SU-DHL-6 (cell line): ENCODE measurements at regions not wholly inside any gene's neighbourhood (a gene's known extent, or its start where the extent isn't known, plus 50 kb on each side); places are given as distances from the start of the nearest gene placed in this dataset.

Experiments used
- H2AFZ ChIP-seq: fragments of 200-600 bp; sonication (generic); 2 replicates; pipeline ENCODE4 v1.6.1; 2014; ENCODE audit warnings: low read depth, mild to moderate bottlenecking, moderate library complexity, mixed read lengths, antibody characterized with exemption, low read length; ENCODE audit not compliant: severe bottlenecking
- H3F3A ChIP-seq: fragments of 200-600 bp; shearing (Covaris generic); 2 replicates; pipeline ENCODE4 v1.6.0; 2016; ENCODE audit warnings: antibody characterized with exemption, mild to moderate bottlenecking; ENCODE audit not compliant: insufficient read depth
- H3K27ac ChIP-seq: fragments of 200-600 bp; sonication (generic); 2 replicates; pipeline ENCODE4 v1.5.1; 2016; ENCODE audit warnings: low read depth, mild to moderate bottlenecking, low read length, moderate library complexity, mixed read lengths
- H3K27me3 ChIP-seq: fragments of 200-600 bp; sonication (generic), shearing (Covaris generic); 2 replicates; pipeline ENCODE4 v1.6.0; 2014; ENCODE audit warnings: mild to moderate bottlenecking, low read length
- H3K36me3 ChIP-seq: fragments of 200-600 bp; sonication (generic); 2 replicates; pipeline ENCODE4 v1.6.1; 2014; ENCODE audit warnings: mild to moderate bottlenecking, low read length, mixed read lengths
- H3K4me2 ChIP-seq: fragments of 300-600, 200-600 bp; shearing (Covaris generic), sonication (generic); 2 replicates; pipeline ENCODE4 v1.6.0; 2014; ENCODE audit warnings: low read length, low read depth, mild to moderate bottlenecking; ENCODE audit not compliant: poor library complexity, severe bottlenecking
- H3K4me3 ChIP-seq: fragments of 200-600 bp; sonication (generic); 2 replicates; pipeline ENCODE4 v1.5.1; 2014; ENCODE audit warnings: antibody characterized with exemption, low read length, mild to moderate bottlenecking, mixed read lengths; ENCODE audit not compliant: insufficient read depth, poor library complexity, severe bottlenecking
- H3K79me2 ChIP-seq: fragments of 200-600 bp; sonication (generic); 2 replicates; pipeline ENCODE4 v1.6.1; 2014; ENCODE audit warnings: mild to moderate bottlenecking, low read length, moderate library complexity; ENCODE audit not compliant: insufficient read depth
- H3K9ac ChIP-seq: fragments of 200-600 bp; sonication (generic); 2 replicates; pipeline ENCODE4 v1.7.0; 2014; ENCODE audit warnings: mild to moderate bottlenecking, low read length
- H3K9me2 ChIP-seq: fragments of 200-600 bp; sonication (generic); replicated peaks from 2 replicates; pipeline ENCODE4 v1.6.1; 2014; ENCODE audit warnings: low read length; ENCODE audit not compliant: insufficient read depth
- H3K9me3 ChIP-seq: fragments of 200-600 bp; sonication (generic); 2 replicates; pipeline ENCODE4 v1.6.1; 2014; ENCODE audit warnings: low read length, mixed read lengths; ENCODE audit not compliant: insufficient read depth
- H4K20me1 ChIP-seq: fragments of 200-600 bp; sonication (generic); 2 replicates; pipeline ENCODE4 v1.6.1; 2014; ENCODE audit warnings: low read depth, mild to moderate bottlenecking, antibody characterized with exemption, low read length, moderate library complexity, mixed read lengths
- CTCF ChIP-seq: fragments of 200-600 bp; sonication (generic); IDR thresholded peaks from one replicate; pipeline ENCODE4 v1.5.1; 2017; ENCODE audit warnings: antibody characterized with exemption, mild to moderate bottlenecking, low read length, moderate library complexity; ENCODE audit not compliant: insufficient read depth, poor library complexity, severe bottlenecking
- EZH2phosphoT487 ChIP-seq: fragments of 200-600 bp; sonication (generic), shearing (Covaris generic); conservative IDR thresholded peaks from 2 replicates; pipeline ENCODE4 v1.6.1; 2018; ENCODE audit warnings: mild to moderate bottlenecking, antibody characterized with exemption, low read length, moderate library complexity, mixed read lengths

DNA sequence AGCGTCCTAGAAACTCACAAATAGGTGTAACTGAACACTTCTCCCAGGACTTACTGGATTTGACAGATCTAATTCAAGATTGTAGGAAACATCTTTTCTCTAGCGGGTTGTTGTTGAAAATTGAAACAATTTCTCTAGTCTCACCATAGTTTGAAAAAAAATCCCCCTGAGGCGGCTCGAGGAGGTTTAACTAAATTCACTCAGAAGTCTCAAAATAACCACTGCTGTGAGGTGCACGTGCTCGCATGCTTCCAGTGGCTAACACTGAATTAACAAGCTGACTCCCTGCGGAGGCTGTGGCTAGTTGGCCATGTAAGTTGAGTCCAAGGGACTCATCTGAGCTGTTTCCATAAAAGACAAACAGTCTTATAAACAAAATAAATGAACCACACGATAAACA is 503.9 kb downstream of the OCA2 start:
- Histone ChIP-seq H3K4me3 (no peak overlapping the region), H3K9ac (no peak overlapping the region), H3F3A (no peaks in the 10 kb centered on the region), H4K20me1 (no peaks in the 10 kb centered on the region), H2AFZ (no peak overlapping the region), H3K4me2 (no peak overlapping the region), H3K9me2 (no peaks in the 10 kb centered on the region), H3K36me3 (no peaks in the 10 kb centered on the region), H3K27me3 (no peaks in the 10 kb centered on the region), H3K79me2 (no peaks in the 10 kb centered on the region), H3K27ac (no peak overlapping the region), H3K9me3 (no peaks in the 10 kb centered on the region)
- TF ChIP-seq EZH2phosphoT487, result no peak
- no peak for TF ChIP-seq CTCF

- Histone ChIP-seq H4K20me1 (no peaks in the 10 kb centered on the region), H3K4me3 (no peak overlapping the region), H3K79me2 (no peaks in the 10 kb centered on the region), H3K9me3 (no peaks in the 10 kb centered on the region), H2AFZ (no peak overlapping the region), H3K9ac (no peak overlapping the region), H3K27ac (no peak overlapping the region), H3K27me3 (no peaks in the 10 kb centered on the region), H3K9me2 (no peaks in the 10 kb centered on the region), H3K36me3 (no peaks in the 10 kb centered on the region), H3F3A (no peaks in the 10 kb centered on the region), H3K4me2 (no peak overlapping the region)
- TF ChIP-seq CTCF (no peak), EZH2phosphoT487 (no peak)
These were observed 506.9 kb downstream of the OCA2 start for GRCh38 chr15:27592036-27592760.
